SK-N-SH (cell line): ENCODE measurements at regions not wholly inside any gene's neighbourhood (a gene's known extent, or its start where the extent isn't known, plus 50 kb on each side); places are given as distances from the start of the nearest gene placed in this dataset.

Source experiments
- CTCF ChIP-seq: fragments of 200-600 bp; sonication (generic); IDR thresholded peaks from 2 replicates; pipeline ENCODE4 v1.6.1; 2017; ENCODE audit warnings: antibody characterized with exemption, mild to moderate bottlenecking, moderate library complexity
- EP300 ChIP-seq, 2 experiments: IDR thresholded peaks; 2 replicates each; pipeline versions ENCODE4 v1.4.0 to v1.6.1; 2012; ENCODE audit warnings: borderline replicate concordance in 1 of 2, low read depth in 1 of 2, low read length in 1 of 2
- JUND ChIP-seq: IDR thresholded peaks from 2 replicates; pipeline ENCODE4 v1.4.0; 2012
- MXI1 ChIP-seq: IDR thresholded peaks from 2 replicates; pipeline ENCODE4 v1.6.1; 2012; ENCODE audit warnings: mild to moderate bottlenecking, low read depth, low read length, improper control_type of control experiment
- NFIC ChIP-seq: IDR thresholded peaks from 2 replicates; pipeline ENCODE4 v1.4.0; 2012; ENCODE audit warnings: borderline replicate concordance
- POLR2AphosphoS5 ChIP-seq: IDR thresholded peaks from 2 replicates; pipeline ENCODE4 v1.6.1; 2012; ENCODE audit warnings: low read depth, low read length
- RAD21 ChIP-seq: IDR thresholded peaks from 2 replicates; pipeline ENCODE4 v1.6.1; 2012; ENCODE audit warnings: mild to moderate bottlenecking, low read length
- RFX5 ChIP-seq: IDR thresholded peaks from 2 replicates; pipeline ENCODE4 v1.6.1; 2012; ENCODE audit warnings: mild to moderate bottlenecking, improper control_type of control experiment, low read length
- SIN3A ChIP-seq: IDR thresholded peaks from 2 replicates; pipeline ENCODE4 v1.6.1; 2012; ENCODE audit warnings: low read depth, mild to moderate bottlenecking, low read length, moderate library complexity, borderline replicate concordance
- TAF1 ChIP-seq: IDR thresholded peaks from 2 replicates; pipeline ENCODE4 v1.6.1; 2012; ENCODE audit warnings: low read depth, mild to moderate bottlenecking, low read length, moderate library complexity, borderline replicate concordance
- TCF12 ChIP-seq: IDR thresholded peaks from 2 replicates; pipeline ENCODE4 v1.4.0; 2012
- USF2 ChIP-seq: fragments of 150-350 bp; IDR thresholded peaks from 2 replicates; pipeline ENCODE4 v1.6.1; 2017; ENCODE audit warnings: antibody characterized with exemption, low read length, low read depth, borderline replicate concordance
- ZBTB33 ChIP-seq: IDR thresholded peaks from 2 replicates; pipeline ENCODE4 v1.4.0; 2012; ENCODE audit warnings: low read depth, borderline replicate concordance

GRCh38 chr7:69482676-69483075, 115.6 kb upstream of the AUTS2 start:
- TF ChIP-seq CTCF, result no peak
- TF ChIP-seq RFX5, result no peak
- no peak for TF ChIP-seq SIN3A
- no peak for TF ChIP-seq TCF12
- TF ChIP-seq JUND, result no peak
- TF ChIP-seq POLR2AphosphoS5, result no peak
- TF ChIP-seq RAD21, result no peak
- no peak for TF ChIP-seq MXI1
- TF ChIP-seq EP300 (IDR thresholded peaks at IDR 0.05; ENCODE audit: borderline replicate concordance in 1 of 2, low read depth in 1 of 2, low read length in 1 of 2), result no peak
- TF ChIP-seq TAF1, result no peak
- no peak for TF ChIP-seq USF2
- TF ChIP-seq NFIC, result no peak
- TF ChIP-seq ZBTB33, result no peak
